H9 (cell line): ENCODE measurements at regions not wholly inside any gene's neighbourhood (a gene's known extent, or its start where the extent isn't known, plus 50 kb on each side); places are given as distances from the start of the nearest gene placed in this dataset.

Source experiments
- DNase-seq: peaks from one replicate; pipeline ENCODE4 v3.0.0-alpha.2; 2017
- H2AFZ ChIP-seq: one replicate; pipeline ENCODE4 v1.6.1; 2013; ENCODE audit warnings: mild to moderate bottlenecking, low read length, control low read depth, moderate library complexity
- H2AK5ac ChIP-seq: 2 replicates; pipeline ENCODE4 v1.6.1; 2013; ENCODE audit warnings: low read length, control low read depth, mixed read lengths; ENCODE audit not compliant: insufficient read length
- H2BK120ac ChIP-seq: one replicate; pipeline ENCODE4 v1.6.1; 2013; ENCODE audit warnings: low read depth, mild to moderate bottlenecking, low read length, control low read depth, inconsistent platforms; ENCODE audit not compliant: poor library complexity, severe bottlenecking
- H2BK12ac ChIP-seq: 2 replicates; pipeline ENCODE4 v1.6.1; 2013; ENCODE audit warnings: low read length, control low read depth, mixed read lengths, low read depth; ENCODE audit not compliant: insufficient read length
- H2BK15ac ChIP-seq: 2 replicates; pipeline ENCODE4 v1.6.1; 2013; ENCODE audit warnings: low read depth, low read length, control low read depth
- H2BK20ac ChIP-seq: one replicate; pipeline ENCODE4 v1.6.1; 2013; ENCODE audit warnings: low read depth, mild to moderate bottlenecking, low read length, control low read depth, inconsistent platforms; ENCODE audit not compliant: poor library complexity, severe bottlenecking
- H2BK5ac ChIP-seq: 2 replicates; pipeline ENCODE4 v1.6.1; 2013; ENCODE audit warnings: low read length, control low read depth, mixed read lengths; ENCODE audit not compliant: insufficient read length
- H3K14ac ChIP-seq: 2 replicates; pipeline ENCODE4 v1.6.1; 2013; ENCODE audit warnings: low read length, control low read depth; ENCODE audit not compliant: insufficient read depth
- H3K18ac ChIP-seq: 2 replicates; pipeline ENCODE4 v1.6.1; 2013; ENCODE audit warnings: low read depth, mild to moderate bottlenecking, mixed read lengths, low read length, control low read depth; ENCODE audit not compliant: insufficient read length
- H3K23ac ChIP-seq: 2 replicates; pipeline ENCODE4 v1.6.1; 2013; ENCODE audit warnings: low read length, control low read depth, mixed read lengths, low read depth; ENCODE audit not compliant: insufficient read length
- H3K23me2 ChIP-seq: 2 replicates; pipeline ENCODE4 v1.6.1; 2013; ENCODE audit warnings: low read depth, mild to moderate bottlenecking, mixed read lengths, low read length, control low read depth; ENCODE audit not compliant: insufficient read length, poor library complexity, severe bottlenecking
- H3K27ac ChIP-seq: 2 replicates; pipeline ENCODE4 v1.5.1; 2013; ENCODE audit warnings: low read length, control low read depth, mixed read lengths, low read depth; ENCODE audit not compliant: insufficient read length
- H3K27me3 ChIP-seq: 2 replicates; pipeline ENCODE4 v1.6.1; 2013; ENCODE audit warnings: low read length, control low read depth, inconsistent platforms; ENCODE audit not compliant: insufficient read depth
- H3K4ac ChIP-seq: 2 replicates; pipeline ENCODE4 v1.6.1; 2013; ENCODE audit warnings: low read depth, mild to moderate bottlenecking, control low read depth, inconsistent platforms, low read length, moderate library complexity
- H3K4me1 ChIP-seq: 2 replicates; pipeline ENCODE4 v1.6.1; 2013; ENCODE audit warnings: low read length, control low read depth, inconsistent platforms; ENCODE audit not compliant: insufficient read depth
- H3K4me2 ChIP-seq: 2 replicates; pipeline ENCODE4 v1.6.1; 2013; ENCODE audit warnings: low read length, control low read depth, mixed read lengths; ENCODE audit not compliant: insufficient read length, insufficient read depth
- H3K56ac ChIP-seq: 2 replicates; pipeline ENCODE4 v1.6.1; 2013; ENCODE audit warnings: low read depth, mild to moderate bottlenecking, mixed read lengths, low read length, control low read depth; ENCODE audit not compliant: insufficient read length
- H3K79me1 ChIP-seq: 2 replicates; pipeline ENCODE4 v1.6.1; 2013; ENCODE audit warnings: low read depth, mild to moderate bottlenecking, moderate library complexity, low read length, control low read depth, inconsistent platforms; ENCODE audit not compliant: insufficient read depth, poor library complexity, severe bottlenecking
- H3K79me2 ChIP-seq: 2 replicates; pipeline ENCODE4 v1.6.1; 2013; ENCODE audit warnings: low read length, control low read depth, inconsistent platforms; ENCODE audit not compliant: insufficient read depth
- H3K9ac ChIP-seq: 2 replicates; pipeline ENCODE4 v1.6.1; 2013; ENCODE audit warnings: low read length, control low read depth, mixed read lengths; ENCODE audit not compliant: insufficient read length; ENCODE audit errors: extremely low read depth
- H3K9me3 ChIP-seq: one replicate; pipeline ENCODE4 v1.6.1; 2013; ENCODE audit warnings: low read depth, low read length, inconsistent platforms; ENCODE audit not compliant: control insufficient read depth
- H3T11ph ChIP-seq: one replicate; pipeline ENCODE4 v1.6.1; 2013; ENCODE audit warnings: mild to moderate bottlenecking, low read length, control low read depth, inconsistent platforms
- H4K20me1 ChIP-seq: one replicate; pipeline ENCODE4 v1.6.1; 2013; ENCODE audit not compliant: control insufficient read depth, insufficient read length, insufficient read depth
- H4K5ac ChIP-seq: 2 replicates; pipeline ENCODE4 v1.6.1; 2013; ENCODE audit warnings: low read depth, mild to moderate bottlenecking, mixed read lengths, low read length, control low read depth; ENCODE audit not compliant: insufficient read length
- H4K8ac ChIP-seq: replicated peaks from 2 replicates; pipeline ENCODE4 v1.6.1; 2013; ENCODE audit warnings: low read length, control low read depth, mixed read lengths, low read depth; ENCODE audit not compliant: insufficient read length
- H4K91ac ChIP-seq: 2 replicates; pipeline ENCODE4 v1.6.1; 2013; ENCODE audit warnings: low read depth, mild to moderate bottlenecking, moderate library complexity, mixed read lengths, low read length, control low read depth; ENCODE audit not compliant: insufficient read length
- H3K27ac Mint-ChIP-seq, 3 experiments: 2 replicates in 2 of 3; 3 replicates in 1 of 3; pipeline ENCODE4 v1.8.0; 2020 to 2021; ENCODE audit warnings: mixed read lengths in 3 of 3, mild to moderate bottlenecking in 1 of 3, moderate library complexity in 1 of 3
- H3K27me3 Mint-ChIP-seq: 2 replicates; pipeline ENCODE4 v1.8.0; 2021; ENCODE audit warnings: low read depth, mild to moderate bottlenecking, moderate library complexity, mixed read lengths
- H3K36me3 Mint-ChIP-seq, 3 experiments: 2 replicates in 2 of 3; 3 replicates in 1 of 3; pipeline ENCODE4 v1.8.0; 2020 to 2021; ENCODE audit warnings: low read depth in 3 of 3, mixed read lengths in 3 of 3; ENCODE audit not compliant: insufficient read depth in 1 of 3
- H3K4me1 Mint-ChIP-seq, 2 experiments: 2 replicates each; pipeline ENCODE4 v1.8.0; 2020; ENCODE audit warnings: mixed read lengths in 2 of 2
- H3K4me3 Mint-ChIP-seq, 2 experiments: 2 replicates in 1 of 2; 3 replicates in 1 of 2; pipeline ENCODE4 v1.8.0; 2020 to 2021; ENCODE audit warnings: mild to moderate bottlenecking in 2 of 2, mixed read lengths in 2 of 2, moderate library complexity in 1 of 2
- H3K9me3 Mint-ChIP-seq, 2 experiments: 2 replicates in 1 of 2; 3 replicates in 1 of 2; pipeline ENCODE4 v1.8.0; 2020; ENCODE audit warnings: mild to moderate bottlenecking in 2 of 2, mixed read lengths in 2 of 2, moderate library complexity in 1 of 2
- WGBS: extraction: QIAGEN DNeasy Blood & Tissue Kit; methylation state at CpG from one replicate; pipeline ENCODE4 v1.1.7; 2013; ENCODE audit warnings: missing lambda C conversion rate, low lambda C conversion rate, mixed read lengths; ENCODE audit not compliant: insufficient read length; ENCODE audit errors: extremely low coverage; 5-methylcytosine and 5-hydroxymethylcytosine counted together
- TF ChIP-seq, protein P1 (sequence below): fragments of 200-600 bp; sonication (generic); conservative IDR thresholded peaks from 3 replicates; pipeline ENCODE4 v1.8.0; 2021; ENCODE audit warnings: antibody characterized with exemption, mild to moderate bottlenecking

DNA sequence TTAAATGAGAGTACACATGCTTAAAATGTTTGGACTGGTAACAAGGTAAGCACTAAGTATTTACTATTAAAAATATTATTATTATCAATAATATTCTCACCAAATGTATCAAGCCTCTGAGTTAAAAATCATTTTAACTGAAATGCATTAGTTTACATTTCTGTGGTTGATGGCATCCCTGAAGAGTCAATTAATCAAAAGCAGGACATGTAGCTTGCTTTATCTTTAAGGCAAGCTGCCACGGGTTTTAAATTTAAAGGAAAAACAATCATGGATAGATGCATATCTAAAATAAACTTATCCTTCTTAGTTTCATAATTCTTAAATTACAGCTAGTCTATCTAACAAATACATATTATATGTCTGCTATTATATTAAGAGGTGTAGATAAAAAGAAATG, 584.8 kb upstream of the INTU start:
- Histone ChIP-seq H2AFZ (no peak overlapping the region), H4K91ac (no peak overlapping the region), H2BK12ac (no peak overlapping the region), H3K23ac (no peak overlapping the region), H2BK120ac (no peak overlapping the region), H3K23me2 (no peaks in the 10 kb centered on the region), H3K18ac (no peak overlapping the region), H2AK5ac (no peak overlapping the region), H4K20me1 (no peaks in the 10 kb centered on the region), H3K4me2 (no peak overlapping the region), H3K9me3 (no peaks in the 10 kb centered on the region), H4K8ac (no peak overlapping the region), H3K56ac (no peak overlapping the region), H3T11ph (no peak overlapping the region), H2BK15ac (no peak overlapping the region), H3K4me1 (peaks cover 10% of the 10 kb centered on the region), H3K27ac (no peak overlapping the region), H4K5ac (no peak overlapping the region), H3K14ac (no peak overlapping the region), H3K79me1 (no peaks in the 10 kb centered on the region), H2BK5ac (no peak overlapping the region), H3K79me2 (no peaks in the 10 kb centered on the region), H3K9ac (no peak overlapping the region), H3K27me3 (no peaks in the 10 kb centered on the region), H2BK20ac (no peak overlapping the region), H3K4ac (no peak overlapping the region)
- no peak overlapping the region for H3K27ac Mint-ChIP-seq
- no peaks in the 10 kb centered on the region for H3K9me3 Mint-ChIP-seq
- H3K27me3 Mint-ChIP-seq = no peaks in the 10 kb centered on the region
- no CpG with 5 or more reads among the region's 1 CpG for WGBS
- TF ChIP-seq, protein P1, sequence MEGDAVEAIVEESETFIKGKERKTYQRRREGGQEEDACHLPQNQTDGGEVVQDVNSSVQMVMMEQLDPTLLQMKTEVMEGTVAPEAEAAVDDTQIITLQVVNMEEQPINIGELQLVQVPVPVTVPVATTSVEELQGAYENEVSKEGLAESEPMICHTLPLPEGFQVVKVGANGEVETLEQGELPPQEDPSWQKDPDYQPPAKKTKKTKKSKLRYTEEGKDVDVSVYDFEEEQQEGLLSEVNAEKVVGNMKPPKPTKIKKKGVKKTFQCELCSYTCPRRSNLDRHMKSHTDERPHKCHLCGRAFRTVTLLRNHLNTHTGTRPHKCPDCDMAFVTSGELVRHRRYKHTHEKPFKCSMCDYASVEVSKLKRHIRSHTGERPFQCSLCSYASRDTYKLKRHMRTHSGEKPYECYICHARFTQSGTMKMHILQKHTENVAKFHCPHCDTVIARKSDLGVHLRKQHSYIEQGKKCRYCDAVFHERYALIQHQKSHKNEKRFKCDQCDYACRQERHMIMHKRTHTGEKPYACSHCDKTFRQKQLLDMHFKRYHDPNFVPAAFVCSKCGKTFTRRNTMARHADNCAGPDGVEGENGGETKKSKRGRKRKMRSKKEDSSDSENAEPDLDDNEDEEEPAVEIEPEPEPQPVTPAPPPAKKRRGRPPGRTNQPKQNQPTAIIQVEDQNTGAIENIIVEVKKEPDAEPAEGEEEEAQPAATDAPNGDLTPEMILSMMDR = no peak
- H3K4me3 Mint-ChIP-seq = no peak overlapping the region
- peaks cover 59 to 72% of the 10 kb centered on the region in 2 experiments for H3K4me1 Mint-ChIP-seq
- no peak for DNase-seq
- H3K36me3 Mint-ChIP-seq = no peaks in the 10 kb centered on the region
